K562 (cell line): ENCODE measurements at regions not wholly inside any gene's neighbourhood (a gene's known extent, or its start where the extent isn't known, plus 50 kb on each side); places are given as distances from the start of the nearest gene placed in this dataset.

ENCODE experiments used
- ATAC-seq: fragments of 200-7000 bp; cut with Tn5 transposase; 3 replicates; pipeline ENCODE4 v1.9.1; 2020; ENCODE audit warnings: moderate library complexity
- BruUV-seq: library from RNA; stranded (reverse); fragments of 400-500 nt; replicated peaks from 2 replicates; lab custom pipeline; 2021; lab: Mats Ljungman, UMichigan
- CTCF ChIA-PET: fragments of 300-600 bp; formaldehyde crosslinking; extraction: SDS; loops from one replicate; lab custom pipeline; 2021; ENCODE audit warnings: low intra/inter-chr PET ratio; lab: Yijun Ruan, JAX
- POLR2A ChIA-PET: fragments of 300-600, 350-650 bp; sonication (Branson Sonifier 250); formaldehyde crosslinking; extraction: SDS; loops from one replicate; lab custom pipeline; 2021; ENCODE audit warnings: antibody characterized with exemption, inconsistent platforms; lab: Yijun Ruan, JAX
- DNase-seq, 4 experiments: peaks; one replicate each; pipeline versions ENCODE4 v3.0.0 to v3.0.0-alpha.2; 2011 to 2018; ENCODE audit warnings: low spot score in 3 of 4, mixed read lengths in 3 of 4; ENCODE audit errors: extremely low read depth in 1 of 4
- FAIRE-seq: peaks from 2 replicates; lab custom pipeline; 2011; peaks lifted over from hg19 to GRCh38; lab: Jason Lieb, UNC
- H2AFZ ChIP-seq: 2 replicates; pipeline ENCODE4 v1.6.0; 2011; ENCODE audit warnings: low read depth, low read length, control low read depth, inconsistent platforms
- H3K27ac ChIP-seq: fragments of 200-600 bp; 3 replicates; pipeline ENCODE4 v1.8.0; 2011; ENCODE audit warnings: low read depth, mild to moderate bottlenecking, control low read depth, inconsistent platforms, low read length, moderate library complexity, mixed read lengths; ENCODE audit errors: extremely low read depth
- H3K27me3 ChIP-seq, 2 experiments: fragments of 300-600 bp in 1 of 2; 2 replicates in 1 of 2; 3 replicates in 1 of 2; pipeline versions ENCODE4 v1.6.0 to v1.8.0; 2011; ENCODE audit warnings: inconsistent platforms in 2 of 2, low read length in 2 of 2, mild to moderate bottlenecking in 1 of 2, mixed read lengths in 1 of 2, moderate library complexity in 1 of 2; ENCODE audit not compliant: control insufficient read depth in 2 of 2, insufficient read depth in 2 of 2
- H3K36me3 ChIP-seq: fragments of 300-600 bp; 3 replicates; pipeline ENCODE4 v1.8.0; 2011; ENCODE audit warnings: mild to moderate bottlenecking, low read length, inconsistent platforms; ENCODE audit not compliant: control insufficient read depth, insufficient read depth
- H3K4me1 ChIP-seq, 2 experiments: fragments of 200-600 bp in 1 of 2; replicated peaks in 1 of 2; 2 replicates in 1 of 2; 3 replicates in 1 of 2; pipeline versions ENCODE4 v1.5.1 to v1.8.0; 2011; ENCODE audit warnings: inconsistent platforms in 2 of 2, low read length in 2 of 2, mild to moderate bottlenecking in 1 of 2, mixed read lengths in 1 of 2, moderate library complexity in 1 of 2; ENCODE audit not compliant: control insufficient read depth in 2 of 2, insufficient read depth in 2 of 2
- H3K4me2 ChIP-seq: 2 replicates; pipeline ENCODE4 v1.6.1; 2011; ENCODE audit warnings: low read length, control low read depth, inconsistent platforms, mixed read lengths; ENCODE audit not compliant: insufficient read depth
- H3K4me3 ChIP-seq: fragments of 200-600 bp; sonication (generic), shearing (Covaris generic); 2 replicates; pipeline ENCODE4 v1.5.1; 2016; ENCODE audit warnings: control low read depth, inconsistent platforms
- H3K79me2 ChIP-seq: fragments of 200-600 bp; 3 replicates; pipeline ENCODE4 v1.8.0; 2011; ENCODE audit warnings: low read length, inconsistent platforms; ENCODE audit not compliant: control insufficient read depth, insufficient read depth
- H3K9ac ChIP-seq, 2 experiments: 2 replicates each; pipeline versions ENCODE4 v1.6.0 to v1.6.1; 2011; ENCODE audit warnings: low read depth in 2 of 2, low read length in 2 of 2, control low read depth in 1 of 2, inconsistent platforms in 1 of 2, mild to moderate bottlenecking in 1 of 2, mixed read lengths in 1 of 2; ENCODE audit not compliant: insufficient read depth in 1 of 2
- H3K9me1 ChIP-seq: one replicate; pipeline ENCODE4 v1.6.0; 2011; ENCODE audit warnings: inconsistent platforms, mild to moderate bottlenecking, low read length, moderate library complexity; ENCODE audit not compliant: control insufficient read depth, insufficient read depth
- H3K9me3 ChIP-seq: replicated peaks from 2 replicates; pipeline ENCODE4 v1.5.1; 2011; ENCODE audit warnings: low read depth, low read length, inconsistent platforms; ENCODE audit not compliant: control insufficient read depth, insufficient read depth
- H4K20me1 ChIP-seq: replicated peaks from 2 replicates; pipeline ENCODE4 v1.6.1; 2011; ENCODE audit warnings: low read length, inconsistent platforms, mixed read lengths; ENCODE audit not compliant: control insufficient read depth, insufficient read depth
- FOXK1 ChIP-seq: sonication (generic); formaldehyde crosslinking; IDR thresholded peaks from 2 replicates; pipeline ENCODE4 v1.8.0; 2022; ENCODE audit warnings: missing genetic modification reagents, mild to moderate bottlenecking, borderline replicate concordance
- MIER1 ChIP-seq: fragments of 450-650 bp; IDR thresholded peaks from 2 replicates; pipeline ENCODE4 v1.6.1; 2016; ENCODE audit warnings: antibody characterized with exemption, mild to moderate bottlenecking, low read depth
- NCOR1 ChIP-seq: fragments of 450-650 bp; IDR thresholded peaks from 2 replicates; pipeline ENCODE4 v1.6.1; 2016; ENCODE audit warnings: mild to moderate bottlenecking, moderate library complexity
- NFATC3 ChIP-seq: fragments of 450-650 bp; IDR thresholded peaks from 2 replicates; pipeline ENCODE4 v1.6.1; 2017; ENCODE audit warnings: mild to moderate bottlenecking
- SIN3A ChIP-seq, 2 experiments: fragments of 150-350 bp in 1 of 2; IDR thresholded peaks; 2 replicates each; pipeline ENCODE4 v1.6.1; 2011 to 2016; ENCODE audit warnings: borderline replicate concordance in 2 of 2, low read depth in 2 of 2, low read length in 2 of 2, mild to moderate bottlenecking in 2 of 2, moderate library complexity in 2 of 2; ENCODE audit not compliant: control insufficient read depth in 1 of 2
- TARDBP ChIP-seq: fragments of 450-650 bp; IDR thresholded peaks from 2 replicates; pipeline ENCODE4 v1.6.1; 2016
- ZKSCAN1 ChIP-seq: fragments of 150-350 bp; IDR thresholded peaks from 2 replicates; pipeline ENCODE4 v1.6.1; 2016; ENCODE audit warnings: low read depth, low read length
- ZNF174 ChIP-seq: fragments of 250-450 bp; sonication (Bioruptor Pico); IDR thresholded peaks from 2 replicates; pipeline ENCODE4 v1.4.0; 2020; ENCODE audit warnings: mild to moderate bottlenecking
- ZNF398 ChIP-seq: fragments of 250-450 bp; sonication (Bioruptor Pico); IDR thresholded peaks from 2 replicates; pipeline ENCODE4 v1.8.0; 2021; ENCODE audit warnings: moderate library complexity, mild to moderate bottlenecking, inconsistent platforms
- ZNF408 ChIP-seq: fragments of 250-450 bp; sonication (Bioruptor Pico); IDR thresholded peaks from 2 replicates; pipeline ENCODE4 v1.4.0; 2020; ENCODE audit warnings: low read depth, mild to moderate bottlenecking, moderate library complexity
- ZNF644 ChIP-seq: fragments of 200-800 bp; sonication (Bioruptor generic); IDR thresholded peaks from 2 replicates; pipeline ENCODE4 v1.6.1; 2016; ENCODE audit warnings: low read depth, missing genetic modification characterization, missing compliant biosample characterization
- ZNF695 ChIP-seq: fragments of 450-650 bp; formaldehyde crosslinking; IDR thresholded peaks from 2 replicates; pipeline ENCODE4 v1.4.0; 2020; ENCODE audit warnings: mild to moderate bottlenecking, moderate library complexity
- WGBS: fragments of 100-300 bp; shearing (Covaris generic); methylation state at CpG from one replicate; pipeline ENCODE4 v1.1.6; 2016; ENCODE audit warnings: low coverage, mixed read lengths; ENCODE audit not compliant: insufficient coverage; ENCODE audit errors: missing lambda C conversion rate; 5-methylcytosine and 5-hydroxymethylcytosine counted together
- in situ Hi-C: fragments of 300-500 bp; cut with MboI; formaldehyde crosslinking; loops from 4 replicates; pipeline ENCODE4 v1.15.0; 2018; ENCODE audit warnings: inconsistent platforms, mixed read lengths
- intact Hi-C: fragments of 100-400 bp; cut with micrococcal nuclease; formaldehyde crosslinking; loops from 2 replicates; pipeline ENCODE4 v1.14.2; 2022

GRCh38 chr15:47862402-47862801, 145.1 kb downstream of the SEMA6D start (continued):
- TF ChIP-seq ZNF398 (CRISPR knock-in tag) (no peak), NFATC3 (no peak), ZNF644 (tag) (no peak), SIN3A (IDR thresholded peaks at IDR 0.05; ENCODE audit: borderline replicate concordance in 2 of 2, control insufficient read depth in 1 of 2, low read depth in 2 of 2, low read length in 2 of 2) (no peak)
- TF ChIP-seq, all 486 proteins: peak for 0

GRCh38 chr15:47866446-47866845, 149.1 kb downstream of the SEMA6D start:
- Histone ChIP-seq H3K27me3 (no peaks in the 10 kb centered on the region), H3K9ac (no peak overlapping the region), H3K4me3 (no peak overlapping the region), H3K9me1 (no peaks in the 10 kb centered on the region), H3K9me3 (no peaks in the 10 kb centered on the region; the same call in 1 of the 2 replicates), H3K4me1 (no peaks in the 10 kb centered on the region), H4K20me1 (no peaks in the 10 kb centered on the region), H3K79me2 (no peaks in the 10 kb centered on the region), H3K4me2 (no peak overlapping the region), H3K27ac (no peak overlapping the region), H2AFZ (no peak overlapping the region), H3K36me3 (no peaks in the 10 kb centered on the region)
- DNase-seq (no peak), ATAC-seq (no peak), FAIRE-seq (no peak)
- CTCF ChIA-PET, result no interaction called here
- WGBS, result 0% methylated on average over 1 of the region's 1 CpG
- intact Hi-C loops (no loop called here), in situ Hi-C loops (no loop called here)
- BruUV-seq, result no TSS peak
- POLR2A ChIA-PET, result no interaction called here
- TF ChIP-seq FOXK1 (CRISPR knock-in tag) (no peak), ZNF174 (CRISPR knock-in tag) (no peak), ZNF408 (CRISPR knock-in tag) (no peak), MIER1 (no peak), ZNF695 (CRISPR knock-in tag) (no peak), TARDBP (no peak), NCOR1 (no peak), ZKSCAN1 (no peak)
